HG03135 (cell line): ENCODE measurements at regions not wholly inside any gene's neighbourhood (a gene's known extent, or its start where the extent isn't known, plus 50 kb on each side); places are given as distances from the start of the nearest gene placed in this dataset.
"Not testable (repeated sequence)": the region's sequence is repeated elsewhere in the genome, so short reads cannot be mapped to it uniquely, and the experiment has no call there.

Source experiments
- ATAC-seq: cut with Tn5 transposase; IDR thresholded peaks from one replicate; pipeline ENCODE4 v1.9.1; 2021; ENCODE audit warnings: mild to moderate bottlenecking, moderate library complexity; ENCODE audit not compliant: unreplicated experiment

DNA sequence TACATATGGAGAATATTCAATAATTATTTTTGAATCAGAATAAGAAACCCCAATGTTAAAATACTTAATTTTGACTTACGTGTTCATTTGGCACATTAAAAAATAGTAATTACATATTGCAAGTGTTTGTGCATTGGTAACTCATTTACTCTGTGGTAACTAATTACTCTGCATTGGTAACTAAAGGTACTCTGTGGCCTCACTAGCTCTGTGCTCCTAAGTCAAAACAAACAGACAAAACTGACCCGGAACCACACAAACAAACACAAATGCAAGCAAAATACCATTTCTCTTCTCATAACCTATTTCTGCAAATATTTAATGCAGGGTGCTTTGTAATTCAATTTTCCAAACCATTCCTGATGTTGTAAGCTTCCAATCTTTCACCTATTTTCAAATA lies 1244.3 kb downstream of the REEP3 start:
- no peak for ATAC-seq

DNA sequence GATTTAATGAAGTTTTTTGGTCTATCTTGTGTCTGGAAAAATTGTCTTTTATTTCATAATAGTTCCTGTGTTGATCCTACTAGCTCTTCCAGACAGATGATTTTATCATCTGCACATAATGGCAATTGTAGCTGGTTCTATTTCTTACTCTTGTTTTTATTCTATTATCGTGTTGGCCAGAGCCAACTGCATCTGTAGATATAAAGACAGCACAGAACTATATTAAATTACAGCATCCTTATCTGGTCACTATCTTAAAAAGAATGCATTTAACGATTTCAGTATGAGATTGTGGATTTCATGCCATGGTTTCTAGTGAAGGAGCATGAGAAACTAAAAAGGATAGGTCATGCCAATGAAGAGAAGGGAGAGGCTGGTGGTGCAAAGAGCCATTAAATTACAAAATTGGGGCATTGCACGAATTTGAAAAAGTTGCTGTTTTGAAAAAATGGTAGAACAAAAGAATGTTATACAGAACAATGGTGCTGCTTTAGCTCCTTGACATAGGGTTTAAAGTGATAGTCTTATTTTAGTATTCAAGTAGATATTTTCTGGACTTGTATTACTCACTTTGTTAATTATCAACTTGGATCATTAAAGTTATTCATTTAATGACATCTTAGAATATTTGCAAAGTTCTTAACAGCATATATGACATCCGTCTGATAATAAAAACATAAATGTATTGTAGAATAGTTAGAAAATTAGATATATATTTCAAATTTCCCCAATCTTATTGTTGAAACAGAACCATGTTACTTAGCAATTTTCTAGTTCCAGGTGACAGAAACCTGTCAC lies 1250.3 kb downstream of the REEP3 start:
- no peak for ATAC-seq

DNA sequence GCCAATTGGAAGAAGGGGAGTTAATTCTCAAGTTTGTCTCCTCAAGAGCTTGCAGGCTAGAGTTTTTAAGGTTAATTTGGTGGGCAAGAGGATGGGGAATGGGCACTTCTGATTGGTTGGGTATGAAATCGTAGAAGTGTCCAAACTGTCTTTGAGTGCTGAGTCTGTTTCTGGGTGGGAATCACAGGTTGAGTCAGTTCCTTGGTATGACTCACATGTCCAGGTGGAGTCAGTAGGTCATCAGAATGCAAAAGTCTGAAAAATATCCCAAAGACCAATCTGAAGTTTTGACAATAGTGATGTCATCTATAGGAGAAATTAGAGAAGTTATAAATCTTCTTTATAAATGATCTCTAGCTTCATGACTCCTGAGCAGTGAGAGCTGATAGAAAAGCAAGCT lies 1252.2 kb downstream of the REEP3 start:
- no peak for ATAC-seq

DNA sequence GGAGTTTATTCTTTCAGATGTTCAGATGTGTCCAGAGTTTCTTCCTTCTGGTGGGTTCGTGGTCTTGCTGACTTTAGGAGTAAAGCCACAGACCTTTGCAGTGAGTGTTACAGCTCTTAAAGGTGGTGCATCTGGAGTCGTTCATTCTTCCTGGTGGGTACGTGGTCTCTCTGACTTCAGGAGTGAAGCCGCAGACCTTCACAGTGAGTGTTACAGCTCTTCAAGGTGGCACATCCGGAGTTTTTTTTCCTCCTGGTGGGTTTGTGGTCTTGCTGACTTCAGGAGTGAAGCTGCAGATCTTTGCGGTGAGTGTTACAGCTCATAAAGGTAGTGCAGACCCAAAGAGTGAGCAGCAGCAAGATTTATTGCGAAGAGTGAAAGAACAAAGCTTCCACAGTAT lies 1263.2 kb downstream of the REEP3 start:
- not testable (repeated sequence) for ATAC-seq

DNA sequence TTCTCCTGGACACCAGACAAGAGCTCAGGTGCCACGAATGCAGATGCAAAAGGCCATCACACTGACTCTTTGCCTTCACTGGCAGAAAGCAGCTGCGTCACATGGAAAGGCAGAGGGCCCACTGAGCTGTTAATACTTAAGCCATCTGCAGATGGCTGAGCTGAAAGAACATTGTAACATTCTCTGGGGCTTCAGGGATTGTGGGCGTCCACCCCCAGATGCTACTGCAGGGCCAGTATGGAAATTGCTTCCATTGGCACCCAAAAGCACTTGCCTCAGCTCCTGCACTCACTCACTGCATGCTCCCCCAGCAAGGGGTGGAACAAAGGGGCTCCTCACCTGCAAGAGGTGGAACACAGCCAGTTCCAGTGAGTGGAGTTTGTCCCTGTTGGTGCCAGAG lies 1264.6 kb downstream of the REEP3 start:
- no peak for ATAC-seq

DNA sequence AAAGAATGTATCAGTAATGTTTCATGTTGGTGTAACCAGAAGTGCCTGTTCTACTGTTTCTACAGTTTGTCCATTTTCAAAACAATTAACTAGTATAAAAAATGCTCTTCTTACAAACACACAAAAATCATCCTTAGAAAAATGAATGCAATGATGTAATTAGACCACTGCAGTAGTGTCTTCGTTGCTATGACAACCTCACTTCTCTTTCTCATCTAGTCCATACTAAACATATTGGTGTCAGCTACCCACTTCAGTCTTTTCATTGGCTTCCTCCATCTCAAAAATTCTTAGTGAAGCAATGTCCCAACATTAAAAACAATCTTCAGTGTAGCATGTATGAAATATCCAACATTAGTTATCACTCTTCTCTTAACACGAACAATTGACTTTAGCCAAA lies 1265.8 kb downstream of the REEP3 start:
- no peak for ATAC-seq

DNA sequence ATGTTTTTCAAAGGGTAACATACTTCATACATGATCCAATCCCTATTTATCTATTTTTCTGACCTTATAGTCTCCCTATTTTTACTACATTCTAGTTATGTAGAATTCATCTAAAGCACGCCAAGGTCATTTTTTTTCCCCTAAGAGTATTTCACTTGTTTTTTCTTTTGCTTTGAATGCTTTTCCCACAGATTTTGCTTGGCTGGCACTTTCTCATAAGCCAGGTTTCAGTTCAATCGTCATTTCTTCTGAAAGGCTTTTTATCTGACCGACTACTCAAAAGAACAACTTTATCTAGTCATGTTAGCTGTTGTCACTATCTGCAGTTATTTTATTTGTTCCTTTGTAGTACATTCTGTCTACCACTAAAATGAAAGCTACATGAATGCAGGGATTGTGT lies 1274.6 kb downstream of the REEP3 start:
- no peak for ATAC-seq

DNA sequence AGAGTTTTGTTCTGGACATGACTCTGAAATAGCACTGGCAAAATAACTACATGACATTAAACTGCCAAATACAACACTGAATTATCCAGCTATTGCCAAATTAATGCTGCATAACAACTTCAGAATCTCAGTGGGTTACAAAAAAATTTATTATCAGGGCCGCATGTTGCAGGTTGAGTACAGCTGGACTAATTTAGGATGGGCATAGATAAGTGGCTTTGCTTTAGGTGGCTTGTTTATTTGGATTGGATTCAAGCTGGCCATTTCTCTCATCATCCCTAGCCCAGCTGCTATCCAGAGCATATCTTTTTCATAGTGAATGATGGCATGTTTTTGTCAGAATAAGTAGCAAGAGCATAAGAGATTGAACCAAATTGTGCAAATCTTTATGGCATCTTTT lies 1277.1 kb downstream of the REEP3 start:
- ATAC-seq: no peak

DNA sequence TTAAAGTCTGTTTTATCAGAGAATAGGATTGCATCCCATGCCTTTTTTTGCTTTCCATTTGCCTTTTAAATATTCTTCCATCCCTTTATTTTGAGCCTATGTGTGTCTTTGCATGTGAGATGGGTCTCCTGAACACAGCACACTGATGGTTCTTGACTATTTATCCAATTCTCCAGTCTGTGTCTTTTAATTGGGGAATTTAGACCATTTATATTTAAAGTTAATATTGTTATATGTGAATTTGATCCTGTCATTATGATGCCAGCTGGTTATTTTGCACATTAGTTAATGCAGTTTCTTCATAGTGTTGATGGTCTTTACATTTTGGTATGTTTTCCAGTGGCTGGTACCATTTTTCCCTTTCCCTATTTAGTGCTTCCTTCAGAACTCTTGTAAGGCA lies 1287.0 kb downstream of the REEP3 start:
- ATAC-seq: not testable (repeated sequence)

DNA sequence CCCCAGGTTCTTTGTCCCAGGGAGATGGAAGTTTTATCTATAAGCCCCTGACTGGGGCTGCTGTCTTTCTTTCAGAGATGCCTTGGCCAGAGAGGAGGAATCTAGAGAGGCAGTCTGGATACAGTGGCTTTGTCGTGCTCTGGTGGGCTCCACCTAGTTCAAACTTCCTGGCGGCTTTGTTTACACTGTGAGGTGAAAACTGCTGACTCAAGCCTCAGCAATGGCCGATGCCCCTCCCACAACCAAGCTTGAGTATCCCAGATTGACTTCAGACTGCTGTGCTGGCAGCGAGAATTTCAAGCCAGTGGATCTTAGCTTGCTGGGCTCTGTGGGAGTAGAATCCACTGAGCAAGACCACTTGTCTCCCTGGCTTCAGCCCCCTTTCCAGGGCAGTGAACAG lies 1288.8 kb downstream of the REEP3 start:
- not testable (repeated sequence) for ATAC-seq

DNA sequence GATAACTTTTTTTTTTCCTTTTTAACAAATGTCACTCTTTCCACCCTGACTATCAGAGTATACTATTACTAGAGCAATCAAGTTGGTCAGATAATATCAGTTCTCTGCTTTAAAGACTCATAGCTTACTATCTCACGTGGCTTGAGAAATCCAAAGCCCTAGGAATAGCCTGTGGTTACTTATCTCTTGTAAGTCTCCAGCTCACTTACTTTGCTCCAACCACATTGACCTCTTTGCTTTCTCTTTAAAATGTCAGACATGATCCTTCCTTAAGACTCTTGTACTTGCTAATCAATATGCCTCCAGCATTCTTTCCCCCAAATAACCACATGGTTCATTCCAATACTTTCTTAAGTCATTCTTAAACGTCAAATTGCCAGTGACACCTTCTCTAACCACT lies 1292.2 kb downstream of the REEP3 start:
- ATAC-seq: no peak

DNA sequence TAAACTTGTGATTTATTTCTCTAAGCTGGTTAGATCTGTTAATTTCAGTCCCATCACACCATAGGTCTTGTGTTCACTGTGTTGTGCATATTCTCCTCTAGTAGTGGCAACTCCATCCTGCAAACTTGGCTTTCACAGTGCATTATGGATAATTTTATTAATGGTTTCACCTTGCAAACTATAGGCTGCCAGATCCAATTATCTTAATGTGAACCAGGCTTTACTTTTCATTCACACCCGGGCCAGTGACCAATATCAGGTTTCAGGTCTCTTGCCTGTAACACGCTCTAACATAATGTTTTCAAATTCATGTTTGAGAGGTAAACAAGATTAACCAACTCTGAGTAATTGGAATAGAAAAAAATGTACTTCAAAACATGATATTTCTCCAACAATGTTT lies 1293.0 kb downstream of the REEP3 start:
- no peak for ATAC-seq

DNA sequence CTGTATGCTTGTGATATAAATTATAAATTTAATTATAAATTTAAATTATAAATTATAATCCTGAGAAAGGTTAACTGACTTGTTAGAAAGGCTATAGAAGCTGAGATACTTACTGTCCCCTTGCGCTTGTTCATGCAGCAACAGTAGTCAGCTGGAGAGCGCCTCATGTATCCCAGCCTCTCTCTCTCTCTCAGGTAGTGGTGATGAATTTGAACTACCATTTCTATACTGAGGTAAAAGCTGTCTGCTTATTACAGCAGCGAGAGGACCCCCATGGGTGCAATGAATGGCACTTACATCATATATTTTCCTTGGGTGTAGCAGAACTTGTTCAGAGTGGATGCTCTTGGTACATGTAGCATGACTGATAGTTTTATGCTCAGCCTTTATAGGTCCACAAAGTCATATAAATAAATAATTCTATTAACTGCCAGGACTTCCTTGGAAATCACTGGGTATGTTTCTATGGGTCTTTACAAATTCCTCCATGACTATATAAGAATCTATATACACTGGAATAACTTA lies 1308.7 kb downstream of the REEP3 start:
- ATAC-seq: no peak

DNA sequence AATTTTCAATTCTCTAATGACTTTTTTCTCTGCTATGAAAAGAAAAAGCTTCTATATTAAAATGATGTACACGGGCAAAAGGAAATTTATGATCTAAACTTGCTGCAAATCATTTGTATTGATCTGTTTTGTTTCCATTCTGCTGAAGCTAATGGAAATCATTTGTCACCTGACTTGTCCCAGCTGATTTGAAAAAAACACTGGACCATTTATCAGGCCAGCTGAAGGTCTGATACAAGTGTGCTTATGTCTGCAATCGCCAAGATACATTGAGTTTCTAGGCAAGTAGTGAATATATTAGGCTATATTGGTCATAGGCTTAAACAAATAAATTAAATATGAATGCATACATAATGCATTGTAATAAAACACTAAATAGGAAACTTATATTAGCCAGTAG lies 1309.7 kb downstream of the REEP3 start:
- ATAC-seq: no peak

DNA sequence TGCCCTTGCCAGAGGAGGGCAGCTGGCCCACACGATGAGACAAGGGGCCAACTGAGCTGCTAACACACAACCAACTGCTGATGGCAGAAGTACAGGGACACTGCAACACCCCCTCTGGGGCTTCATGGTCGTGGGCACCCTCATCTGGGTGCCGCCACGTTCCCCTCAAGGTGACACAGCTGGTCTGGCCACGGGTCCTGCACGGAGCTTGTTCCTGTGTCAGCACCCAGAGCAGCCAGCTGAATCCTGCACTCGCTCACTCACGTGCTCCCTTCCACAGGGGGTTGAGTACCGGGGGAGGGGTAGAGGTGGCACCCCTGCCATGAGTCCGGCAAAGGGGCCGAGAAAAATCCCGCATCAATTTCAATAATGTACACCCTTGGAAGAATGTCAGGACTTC lies 1319.1 kb downstream of the REEP3 start:
- ATAC-seq: no peak

DNA sequence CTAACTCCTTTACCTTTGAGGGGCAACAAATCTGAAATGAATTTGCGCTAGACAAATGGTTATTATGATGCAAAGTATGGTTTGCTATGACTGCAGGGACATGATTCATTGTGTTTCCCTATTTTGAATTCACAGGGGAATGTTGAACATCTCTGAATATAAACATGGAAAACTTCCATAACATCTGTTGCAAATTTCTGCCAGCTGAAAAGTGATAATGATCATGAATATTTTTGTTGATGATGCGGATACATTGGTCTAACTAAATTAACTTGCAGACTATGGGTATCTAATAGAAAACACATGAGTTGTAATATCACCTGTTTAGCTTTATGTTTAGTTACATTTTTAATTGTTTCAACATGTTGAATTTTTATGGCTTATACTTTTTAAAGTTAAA lies 1325.5 kb downstream of the REEP3 start:
- ATAC-seq: no peak

DNA sequence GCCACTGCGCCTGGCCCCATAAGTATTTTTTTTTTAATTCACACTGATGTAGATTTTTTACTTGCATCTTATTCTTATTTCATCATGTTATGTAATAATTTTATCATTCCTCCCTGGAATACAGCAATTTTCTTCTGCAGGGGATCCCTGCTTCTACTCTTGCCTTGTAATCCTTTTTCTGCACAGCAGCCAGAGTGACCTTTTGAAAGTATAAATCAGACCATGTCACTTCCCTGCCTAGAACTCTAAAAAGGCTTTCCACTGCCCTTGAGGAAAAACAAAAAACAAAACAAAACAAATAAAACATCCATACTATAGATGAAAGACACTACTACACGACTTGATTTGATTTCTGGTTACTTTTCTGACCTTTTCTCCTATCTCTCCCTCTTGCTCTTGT lies 1334.7 kb downstream of the REEP3 start:
- no peak for ATAC-seq

DNA sequence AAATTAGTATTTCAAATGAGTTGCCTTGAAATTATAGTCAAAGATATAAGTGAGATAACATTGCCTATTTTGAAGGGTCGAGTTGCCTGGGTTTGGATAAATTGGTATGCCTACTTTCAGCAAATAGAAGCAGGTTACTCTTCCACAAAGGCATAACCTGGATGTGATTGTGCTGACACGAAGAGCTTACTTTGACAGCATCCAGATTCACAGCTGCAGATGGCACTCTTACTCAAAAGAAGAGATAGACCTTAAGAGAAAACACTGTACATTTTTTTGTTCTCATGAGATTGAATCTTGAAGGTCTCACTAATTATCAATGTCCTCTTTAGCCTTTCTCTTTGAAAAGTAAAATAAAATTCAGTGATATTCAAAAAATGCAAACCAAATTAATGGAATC lies 1338.7 kb downstream of the REEP3 start:
- no peak for ATAC-seq

DNA sequence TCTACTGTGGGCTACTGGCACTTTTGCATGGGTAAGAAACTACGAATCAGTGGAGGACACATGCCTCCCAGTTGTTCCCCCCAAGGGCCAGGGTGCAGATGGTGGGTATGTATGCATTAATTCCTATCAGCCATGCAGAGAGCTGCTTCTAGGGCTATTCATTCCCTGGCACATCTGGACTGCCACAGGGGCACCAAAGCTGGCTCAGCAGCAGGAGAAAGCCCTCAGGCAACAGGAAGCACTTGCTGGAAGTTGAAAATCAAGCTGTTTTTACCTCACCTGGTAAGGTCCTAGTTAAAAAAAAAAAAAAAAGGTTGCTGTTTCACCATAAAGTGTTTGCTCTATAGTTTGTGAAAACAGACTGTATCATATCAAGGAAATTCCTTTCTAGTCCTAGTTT lies 1342.6 kb downstream of the REEP3 start:
- no peak for ATAC-seq

DNA sequence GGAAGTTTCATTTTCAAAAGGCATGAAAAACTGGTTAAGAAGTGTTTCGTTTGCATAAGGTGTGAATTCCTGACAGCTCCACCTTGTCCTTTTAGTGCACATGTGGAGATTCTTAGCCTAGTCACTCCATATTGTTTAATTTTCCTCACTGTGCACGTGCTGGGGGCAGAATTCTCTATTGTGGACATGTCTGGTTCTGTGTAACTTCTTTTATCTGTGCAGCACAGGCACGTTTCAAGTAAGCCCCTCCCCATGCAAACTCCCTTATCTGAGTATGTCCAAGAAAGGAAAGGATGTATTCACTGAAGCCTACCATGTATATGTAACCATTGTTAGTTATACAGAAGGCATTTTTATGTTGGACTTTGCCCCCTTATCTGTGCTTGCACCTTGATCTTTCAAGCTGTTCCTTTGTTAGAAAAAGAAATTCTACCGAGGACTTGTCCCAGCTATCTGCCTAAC lies 1346.3 kb downstream of the REEP3 start:
- no peak for ATAC-seq

DNA sequence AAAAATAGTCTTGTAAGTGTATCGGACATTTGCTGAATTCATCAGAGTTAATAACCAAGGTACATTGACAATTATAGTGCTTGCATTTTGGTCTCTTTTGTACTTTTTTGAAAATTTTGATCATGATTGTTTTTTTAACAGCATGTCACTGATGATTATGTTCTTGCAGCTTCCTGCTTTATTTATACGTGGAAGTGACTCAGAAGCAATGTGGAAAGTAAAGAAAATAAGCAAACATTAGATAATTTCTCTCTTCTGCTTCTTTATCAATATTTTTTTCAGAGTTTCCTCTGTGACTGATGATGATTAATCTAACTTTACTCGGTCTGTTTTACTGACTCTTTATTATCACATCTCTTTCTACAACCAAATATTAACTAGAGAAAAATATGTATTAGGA lies 1351.9 kb downstream of the REEP3 start:
- no peak for ATAC-seq

DNA sequence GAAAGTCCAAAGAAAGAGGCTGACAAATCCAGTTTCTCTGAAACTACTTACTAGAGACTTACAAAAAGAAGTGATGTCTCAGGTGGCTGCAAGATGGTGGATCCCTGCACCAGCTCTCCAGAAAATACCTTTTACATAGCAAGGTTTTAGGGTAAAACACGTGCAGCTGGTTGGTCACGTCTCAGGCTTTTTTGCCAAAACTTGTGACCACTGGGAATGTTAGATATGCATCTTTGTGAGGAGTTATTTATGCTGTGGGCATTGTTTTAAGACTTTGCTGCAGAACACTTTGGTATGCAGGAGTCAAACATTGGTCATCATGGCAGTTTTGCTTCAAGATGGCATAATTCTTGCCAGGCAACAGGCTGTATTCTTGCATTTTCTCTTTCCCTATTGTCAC lies 1352.8 kb downstream of the REEP3 start:
- ATAC-seq: no peak

DNA sequence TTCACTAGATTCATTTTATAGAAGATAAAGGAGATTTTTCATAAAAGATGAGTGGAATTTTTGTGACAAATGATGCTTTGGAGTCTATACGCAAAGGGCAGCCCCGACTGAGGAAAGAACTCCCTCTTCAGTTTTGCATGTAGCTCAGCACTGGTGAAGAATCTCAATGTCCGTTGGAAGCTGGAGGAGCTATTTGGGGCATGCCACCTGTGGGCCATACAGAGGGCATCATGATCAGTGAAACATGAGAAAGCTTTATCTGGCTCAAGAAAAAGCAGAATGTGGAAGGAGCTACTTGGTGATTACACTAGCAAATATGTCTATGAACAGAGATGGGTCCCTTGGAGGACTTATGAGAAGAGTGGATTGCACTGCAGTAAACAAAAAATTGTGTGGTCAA lies 1359.3 kb downstream of the REEP3 start:
- ATAC-seq: no peak
